Cardiac septum (tissue), 1 donor: ENCODE measurements at regions not wholly inside any gene's neighbourhood (a gene's known extent, or its start where the extent isn't known, plus 50 kb on each side); places are given as distances from the start of the nearest gene placed in this dataset.
A peak's percentile ranks its signal among the peaks of the same experiment; 100 is the strongest.

Experiments used
- DNase-seq: peaks from one replicate; pipeline ENCODE4 v3.0.0-alpha.2; 2020; ENCODE audit warnings: low spot score
- intact Hi-C: fragments of 100-400 bp; cut with DNase I; formaldehyde crosslinking; loops from one replicate; pipeline ENCODE4 v1.14.0; 2022
- donor health status: DM: no; HTN: no; CAD: no.

GRCh38 chr4:126697748-126698147 is 935.0 kb upstream of the INTU start:
- intact Hi-C loops: no loop called here
- no peak for DNase-seq

GRCh38 chr4:126698224-126698623 is 934.5 kb upstream of the INTU start:
- intact Hi-C loops: no loop called here

GRCh38 chr4:126701756-126702155 is 931.0 kb upstream of the INTU start:
- DNase-seq: peak; percentile 74
- intact Hi-C loops: no loop called here

More at GRCh38 chr4:126698224-126698623, 934.5 kb upstream of the INTU start:
- DNase-seq: no peak

- intact Hi-C loops: no loop called here
These were observed 930.0 kb upstream of the INTU start for GRCh38 chr4:126702747-126703146.

GRCh38 chr4:126705266-126705665 is 927.5 kb upstream of the INTU start:
- no peak for DNase-seq
- intact Hi-C loops: no loop called here

More at GRCh38 chr4:126702747-126703146, 930.0 kb upstream of the INTU start:
- DNase-seq: no peak

GRCh38 chr4:126708716-126709115 is 924.0 kb upstream of the INTU start:
- intact Hi-C loops: no loop called here
- DNase-seq: no peak

- intact Hi-C loops: no loop called here
- DNase-seq: no peak
These were observed 921.8 kb upstream of the INTU start for GRCh38 chr4:126710935-126711334.

GRCh38 chr4:126715067-126715466 is 917.7 kb upstream of the INTU start:
- no peak for DNase-seq
- intact Hi-C loops: no loop called here

- no peak for DNase-seq
These were observed 917.1 kb upstream of the INTU start for GRCh38 chr4:126715681-126716080.

GRCh38 chr4:126718136-126718535 is 914.6 kb upstream of the INTU start:
- intact Hi-C loops: no loop called here

More at GRCh38 chr4:126715681-126716080, 917.1 kb upstream of the INTU start:
- intact Hi-C loops: no loop called here

GRCh38 chr4:126719852-126720251 is 912.9 kb upstream of the INTU start:
- intact Hi-C loops: no loop called here
- DNase-seq: no peak

More at GRCh38 chr4:126718136-126718535, 914.6 kb upstream of the INTU start:
- no peak for DNase-seq

- intact Hi-C loops: no loop called here
- DNase-seq: no peak
These were observed 906.9 kb upstream of the INTU start for GRCh38 chr4:126725906-126726305.

- intact Hi-C loops: no loop called here
These were observed 905.3 kb upstream of the INTU start for GRCh38 chr4:126727461-126727860.

GRCh38 chr4:126731062-126731461 is 901.7 kb upstream of the INTU start:
- intact Hi-C loops: no loop called here
- no peak for DNase-seq

More at GRCh38 chr4:126727461-126727860, 905.3 kb upstream of the INTU start:
- no peak for DNase-seq

- intact Hi-C loops: no loop called here
- no peak for DNase-seq
These were observed 899.5 kb upstream of the INTU start for GRCh38 chr4:126733301-126733700.

- intact Hi-C loops: no loop called here
- no peak for DNase-seq
These were observed 898.3 kb upstream of the INTU start for GRCh38 chr4:126734465-126734864.

- DNase-seq: no peak
- intact Hi-C loops: no loop called here
These were observed 897.2 kb upstream of the INTU start for GRCh38 chr4:126735294-126736132.

GRCh38 chr4:126736133-126736518 is 896.6 kb upstream of the INTU start:
- no peak for DNase-seq
- intact Hi-C loops: no loop called here

GRCh38 chr4:126737899-126738526 is 894.7 kb upstream of the INTU start:
- intact Hi-C loops: no loop called here
- DNase-seq: no peak

GRCh38 chr4:126738527-126738923 is 894.2 kb upstream of the INTU start:
- DNase-seq: no peak
- intact Hi-C loops: no loop called here

GRCh38 chr4:126738926-126739325 is 893.8 kb upstream of the INTU start:
- intact Hi-C loops: no loop called here
- DNase-seq: no peak
